K562 (cell line): ENCODE measurements at regions not wholly inside any gene's neighbourhood (a gene's known extent, or its start where the extent isn't known, plus 50 kb on each side); places are given as distances from the start of the nearest gene placed in this dataset.

Experiments used
- ATAC-seq: fragments of 200-7000 bp; cut with Tn5 transposase; 3 replicates; pipeline ENCODE4 v1.9.1; 2020; ENCODE audit warnings: moderate library complexity
- BruUV-seq: library from RNA; stranded (reverse); fragments of 400-500 nt; replicated peaks from 2 replicates; lab custom pipeline; 2021; lab: Mats Ljungman, UMichigan
- CTCF ChIA-PET: fragments of 300-600 bp; formaldehyde crosslinking; extraction: SDS; loops from one replicate; lab custom pipeline; 2021; ENCODE audit warnings: low intra/inter-chr PET ratio; lab: Yijun Ruan, JAX
- POLR2A ChIA-PET: fragments of 300-600, 350-650 bp; sonication (Branson Sonifier 250); formaldehyde crosslinking; extraction: SDS; loops from one replicate; lab custom pipeline; 2021; ENCODE audit warnings: antibody characterized with exemption, inconsistent platforms; lab: Yijun Ruan, JAX
- DNase-seq, 4 experiments: peaks; one replicate each; pipeline versions ENCODE4 v3.0.0 to v3.0.0-alpha.2; 2011 to 2018; ENCODE audit warnings: low spot score in 3 of 4, mixed read lengths in 3 of 4; ENCODE audit errors: extremely low read depth in 1 of 4
- FAIRE-seq: peaks from 2 replicates; lab custom pipeline; 2011; peaks lifted over from hg19 to GRCh38; lab: Jason Lieb, UNC
- H2AFZ ChIP-seq: 2 replicates; pipeline ENCODE4 v1.6.0; 2011; ENCODE audit warnings: low read depth, low read length, control low read depth, inconsistent platforms
- H3K27ac ChIP-seq: fragments of 200-600 bp; 3 replicates; pipeline ENCODE4 v1.8.0; 2011; ENCODE audit warnings: low read depth, mild to moderate bottlenecking, control low read depth, inconsistent platforms, low read length, moderate library complexity, mixed read lengths; ENCODE audit errors: extremely low read depth
- H3K27me3 ChIP-seq, 2 experiments: fragments of 300-600 bp in 1 of 2; 2 replicates in 1 of 2; 3 replicates in 1 of 2; pipeline versions ENCODE4 v1.6.0 to v1.8.0; 2011; ENCODE audit warnings: inconsistent platforms in 2 of 2, low read length in 2 of 2, mild to moderate bottlenecking in 1 of 2, mixed read lengths in 1 of 2, moderate library complexity in 1 of 2; ENCODE audit not compliant: control insufficient read depth in 2 of 2, insufficient read depth in 2 of 2
- H3K36me3 ChIP-seq: fragments of 300-600 bp; 3 replicates; pipeline ENCODE4 v1.8.0; 2011; ENCODE audit warnings: mild to moderate bottlenecking, low read length, inconsistent platforms; ENCODE audit not compliant: control insufficient read depth, insufficient read depth
- H3K4me1 ChIP-seq, 2 experiments: fragments of 200-600 bp in 1 of 2; replicated peaks in 1 of 2; 2 replicates in 1 of 2; 3 replicates in 1 of 2; pipeline versions ENCODE4 v1.5.1 to v1.8.0; 2011; ENCODE audit warnings: inconsistent platforms in 2 of 2, low read length in 2 of 2, mild to moderate bottlenecking in 1 of 2, mixed read lengths in 1 of 2, moderate library complexity in 1 of 2; ENCODE audit not compliant: control insufficient read depth in 2 of 2, insufficient read depth in 2 of 2
- H3K4me2 ChIP-seq: 2 replicates; pipeline ENCODE4 v1.6.1; 2011; ENCODE audit warnings: low read length, control low read depth, inconsistent platforms, mixed read lengths; ENCODE audit not compliant: insufficient read depth
- H3K4me3 ChIP-seq: fragments of 200-600 bp; sonication (generic), shearing (Covaris generic); 2 replicates; pipeline ENCODE4 v1.5.1; 2016; ENCODE audit warnings: control low read depth, inconsistent platforms
- H3K79me2 ChIP-seq: fragments of 200-600 bp; 3 replicates; pipeline ENCODE4 v1.8.0; 2011; ENCODE audit warnings: low read length, inconsistent platforms; ENCODE audit not compliant: control insufficient read depth, insufficient read depth
- H3K9ac ChIP-seq, 2 experiments: 2 replicates each; pipeline versions ENCODE4 v1.6.0 to v1.6.1; 2011; ENCODE audit warnings: low read depth in 2 of 2, low read length in 2 of 2, control low read depth in 1 of 2, inconsistent platforms in 1 of 2, mild to moderate bottlenecking in 1 of 2, mixed read lengths in 1 of 2; ENCODE audit not compliant: insufficient read depth in 1 of 2
- H3K9me1 ChIP-seq: one replicate; pipeline ENCODE4 v1.6.0; 2011; ENCODE audit warnings: inconsistent platforms, mild to moderate bottlenecking, low read length, moderate library complexity; ENCODE audit not compliant: control insufficient read depth, insufficient read depth
- H3K9me3 ChIP-seq: replicated peaks from 2 replicates; pipeline ENCODE4 v1.5.1; 2011; ENCODE audit warnings: low read depth, low read length, inconsistent platforms; ENCODE audit not compliant: control insufficient read depth, insufficient read depth
- H4K20me1 ChIP-seq: replicated peaks from 2 replicates; pipeline ENCODE4 v1.6.1; 2011; ENCODE audit warnings: low read length, inconsistent platforms, mixed read lengths; ENCODE audit not compliant: control insufficient read depth, insufficient read depth
- BRF1 ChIP-seq: IDR thresholded peaks from 3 replicates; pipeline ENCODE4 v1.6.1; 2011; ENCODE audit warnings: borderline replicate concordance, mild to moderate bottlenecking; ENCODE audit not compliant: insufficient read length; ENCODE audit errors: extremely low read depth
- ETS2 ChIP-seq: IDR thresholded peaks from 2 replicates; pipeline ENCODE4 v1.6.1; 2016; ENCODE audit warnings: borderline replicate concordance, missing genetic modification characterization, mild to moderate bottlenecking, moderate library complexity, missing compliant biosample characterization; ENCODE audit not compliant: poor library complexity, severe bottlenecking
- IRF2 ChIP-seq: sonication (generic); formaldehyde crosslinking; IDR thresholded peaks from 2 replicates; pipeline ENCODE4 v1.8.1; 2022; ENCODE audit warnings: mild to moderate bottlenecking, missing genetic modification reagents
- PCBP2 ChIP-seq: fragments of 200-400 bp; formaldehyde crosslinking; IDR thresholded peaks from 2 replicates; pipeline ENCODE4 v1.6.1; 2018; ENCODE audit warnings: low read length, low read depth, mild to moderate bottlenecking, moderate library complexity; ENCODE audit not compliant: poor library complexity, severe bottlenecking
- SAP30 ChIP-seq: fragments of 200-600 bp; sonication (generic); IDR thresholded peaks from 2 replicates; pipeline ENCODE4 v1.6.1; 2012; ENCODE audit warnings: borderline replicate concordance, low read depth, mild to moderate bottlenecking, moderate library complexity, low read length, control low read depth, inconsistent platforms; ENCODE audit not compliant: insufficient read depth, poor library complexity, severe bottlenecking
- SNAPC5 ChIP-seq: fragments of 250-450 bp; sonication (Bioruptor Pico); IDR thresholded peaks from 2 replicates; pipeline ENCODE4 v1.8.0; 2021; ENCODE audit warnings: moderate library complexity, mild to moderate bottlenecking, inconsistent platforms
- WGBS: fragments of 100-300 bp; shearing (Covaris generic); methylation state at CpG from one replicate; pipeline ENCODE4 v1.1.6; 2016; ENCODE audit warnings: low coverage, mixed read lengths; ENCODE audit not compliant: insufficient coverage; ENCODE audit errors: missing lambda C conversion rate; 5-methylcytosine and 5-hydroxymethylcytosine counted together
- in situ Hi-C: fragments of 300-500 bp; cut with MboI; formaldehyde crosslinking; loops from 4 replicates; pipeline ENCODE4 v1.15.0; 2018; ENCODE audit warnings: inconsistent platforms, mixed read lengths
- intact Hi-C: fragments of 100-400 bp; cut with micrococcal nuclease; formaldehyde crosslinking; loops from 2 replicates; pipeline ENCODE4 v1.14.2; 2022
- TF ChIP-seq, protein P1 (sequence below): fragments of 450-650 bp; formaldehyde crosslinking; IDR thresholded peaks from 2 replicates; pipeline ENCODE4 v1.4.0; 2022; ENCODE audit warnings: mild to moderate bottlenecking, moderate library complexity

DNA sequence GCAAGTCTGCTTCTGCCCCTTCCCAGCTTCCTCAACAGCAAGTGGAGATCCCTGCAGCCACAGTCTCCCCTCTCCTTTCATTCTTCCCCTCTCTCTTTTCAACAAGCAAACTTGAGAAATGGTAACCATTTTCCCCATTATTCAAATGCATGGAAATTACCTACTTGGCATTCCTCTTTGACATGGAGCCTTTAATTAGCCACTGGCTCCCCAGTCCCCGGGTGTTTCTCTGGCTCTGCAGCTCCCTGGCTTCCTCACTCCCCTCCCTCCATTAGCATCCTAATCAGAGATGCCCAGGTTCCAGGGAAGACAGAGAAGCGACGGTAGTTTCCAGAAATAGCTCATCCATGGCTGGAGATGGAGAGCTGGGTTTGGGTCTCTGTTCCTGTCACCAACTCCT, 116.0 kb downstream of the CCT6B start (continued):
- no peak for TF ChIP-seq SAP30
- TF ChIP-seq, protein P1, sequence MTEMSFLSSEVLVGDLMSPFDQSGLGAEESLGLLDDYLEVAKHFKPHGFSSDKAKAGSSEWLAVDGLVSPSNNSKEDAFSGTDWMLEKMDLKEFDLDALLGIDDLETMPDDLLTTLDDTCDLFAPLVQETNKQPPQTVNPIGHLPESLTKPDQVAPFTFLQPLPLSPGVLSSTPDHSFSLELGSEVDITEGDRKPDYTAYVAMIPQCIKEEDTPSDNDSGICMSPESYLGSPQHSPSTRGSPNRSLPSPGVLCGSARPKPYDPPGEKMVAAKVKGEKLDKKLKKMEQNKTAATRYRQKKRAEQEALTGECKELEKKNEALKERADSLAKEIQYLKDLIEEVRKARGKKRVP (CRISPR knock-in tag), result no peak
- TF ChIP-seq, all 486 proteins: peak for 0

DNA sequence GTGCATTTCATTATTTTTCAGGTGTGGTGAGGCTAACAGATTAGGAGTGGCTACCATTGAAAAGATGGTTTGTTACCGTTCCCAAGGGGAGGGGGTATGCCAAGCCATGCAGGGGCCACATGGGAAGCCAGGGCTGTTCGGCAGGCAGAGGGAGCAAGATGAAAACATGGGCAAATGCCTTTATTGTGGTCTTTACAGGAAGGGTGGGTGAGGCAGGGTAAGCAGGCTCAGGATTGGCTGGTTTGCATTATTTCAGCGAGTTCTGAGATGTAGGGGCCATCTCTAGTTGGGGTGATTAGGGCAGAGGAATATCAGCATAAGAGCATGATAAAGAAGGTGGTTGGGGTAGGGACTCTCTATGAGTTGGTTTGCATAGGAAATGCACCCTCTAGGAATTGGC, 117.6 kb downstream of the CCT6B start:
- H3K4me1 ChIP-seq, result no peaks in the 10 kb centered on the region
- ATAC-seq, result no peak
- in situ Hi-C loops, result no loop called here
- 2% methylated on average over 3 of the region's 3 CpGs for WGBS
- BruUV-seq, result no TSS peak
- intact Hi-C loops, result no loop called here
- no peaks in the 10 kb centered on the region for H3K9me3 ChIP-seq
- H3K79me2 ChIP-seq, result no peaks in the 10 kb centered on the region
- no peak for FAIRE-seq
- no peak overlapping the region for H3K4me3 ChIP-seq
- no peak overlapping the region for H3K27ac ChIP-seq
- no peaks in the 10 kb centered on the region for H3K9me1 ChIP-seq
- POLR2A ChIA-PET, result no interaction called here
- no peak overlapping the region for H3K9ac ChIP-seq
- H3K27me3 ChIP-seq, result peaks cover 0 to 24% of the 10 kb centered on the region in 2 experiments; a peak in 2 of 5 replicates
- CTCF ChIA-PET, result no interaction called here
- no peaks in the 10 kb centered on the region for H4K20me1 ChIP-seq
- H3K36me3 ChIP-seq, result no peaks in the 10 kb centered on the region
- no peak for DNase-seq
- TF ChIP-seq BRF1 (no peak), PCBP2 (no peak), ETS2 (tag) (no peak), SNAPC5 (CRISPR knock-in tag) (no peak), IRF2 (no peak)
- no peak overlapping the region for H3K4me2 ChIP-seq
- no peak overlapping the region for H2AFZ ChIP-seq
